CD14-positive monocyte (primary cell): ENCODE measurements at regions not wholly inside any gene's neighbourhood (a gene's known extent, or its start where the extent isn't known, plus 50 kb on each side); places are given as distances from the start of the nearest gene placed in this dataset.

ENCODE experiments used
- DNase-seq, 3 donors: peaks; one replicate each; pipeline ENCODE4 v3.0.0-alpha.2; 2011 to 2022
- H2AFZ ChIP-seq: 2 replicates; pipeline ENCODE4 v1.6.0; 2012; ENCODE audit warnings: mild to moderate bottlenecking, low read depth, low read length, inconsistent platforms; ENCODE audit not compliant: insufficient read depth, poor library complexity, severe bottlenecking
- H3K27ac ChIP-seq, 2 donors: 1 replicate in 1 of 2; 2 replicates in 1 of 2; pipeline ENCODE4 v1.5.1; 2012 to 2013; ENCODE audit warnings: low read length in 2 of 2, control low read depth in 1 of 2, inconsistent platforms in 1 of 2, low read depth in 1 of 2, mild to moderate bottlenecking in 1 of 2
- H3K27me3 ChIP-seq, 2 donors: one replicate each; pipeline versions ENCODE4 v1.6.0 to v1.6.1; 2011 to 2013; ENCODE audit warnings: low read length in 2 of 2; ENCODE audit not compliant: control insufficient read depth in 2 of 2, insufficient read depth in 2 of 2
- H3K36me3 ChIP-seq, 2 donors: replicated peaks in 1 of 2; 1 replicate in 1 of 2; 2 replicates in 1 of 2; pipeline versions ENCODE4 v1.5.1 to v1.6.1; 2012 to 2013; ENCODE audit warnings: low read length in 2 of 2, control low read depth in 1 of 2, inconsistent platforms in 1 of 2, mild to moderate bottlenecking in 1 of 2; ENCODE audit not compliant: insufficient read depth in 2 of 2, control insufficient read depth in 1 of 2
- H3K4me1 ChIP-seq, 2 donors: 1 replicate in 1 of 2; 2 replicates in 1 of 2; pipeline versions ENCODE4 v1.5.1 to v1.6.1; 2012 to 2013; ENCODE audit warnings: low read length in 2 of 2, control low read depth in 1 of 2, inconsistent platforms in 1 of 2, mild to moderate bottlenecking in 1 of 2, moderate library complexity in 1 of 2; ENCODE audit not compliant: insufficient read depth in 2 of 2, control insufficient read depth in 1 of 2
- H3K4me2 ChIP-seq: replicated peaks from 2 replicates; pipeline ENCODE3; 2012; ENCODE audit warnings: low read length, moderate library complexity, mild to moderate bottlenecking; ENCODE audit not compliant: poor library complexity, severe bottlenecking; ENCODE audit errors: extremely low read depth
- H3K4me3 ChIP-seq, 3 experiments: fragments of 200-600 bp in 1 of 3; sonication (generic) in 1 of 3; replicated peaks in 1 of 3; 1 replicate in 2 of 3; 2 replicates in 1 of 3; pipeline ENCODE4 v1.5.1; 2011 to 2013; ENCODE audit warnings: low read length in 3 of 3, mild to moderate bottlenecking in 3 of 3, control low read depth in 2 of 3, low read depth in 2 of 3, inconsistent platforms in 1 of 3, moderate library complexity in 1 of 3
- H3K79me2 ChIP-seq: 2 replicates; pipeline ENCODE4 v1.6.0; 2012; ENCODE audit warnings: mild to moderate bottlenecking, control low read depth, inconsistent platforms, low read length, moderate library complexity; ENCODE audit not compliant: insufficient read depth
- H3K9ac ChIP-seq: 2 replicates; pipeline ENCODE4 v1.6.0; 2017; ENCODE audit warnings: low read length, mild to moderate bottlenecking; ENCODE audit not compliant: insufficient read depth, poor library complexity, severe bottlenecking
- H3K9me3 ChIP-seq, 2 donors: replicated peaks in 1 of 2; 1 replicate in 1 of 2; 2 replicates in 1 of 2; pipeline versions ENCODE4 v1.5.1 to v1.6.1; 2012 to 2013; ENCODE audit warnings: low read length in 2 of 2, control low read depth in 1 of 2; ENCODE audit not compliant: control insufficient read depth in 1 of 2, insufficient read depth in 1 of 2
- H4K20me1 ChIP-seq: 2 replicates; pipeline ENCODE4 v1.6.0; 2012; ENCODE audit warnings: mild to moderate bottlenecking, low read length, control low read depth, moderate library complexity; ENCODE audit not compliant: insufficient read depth
- H3K27ac Mint-ChIP-seq, 7 donors: one replicate each; pipeline ENCODE4 v1.8.0; 2020; ENCODE audit warnings: mild to moderate bottlenecking in 7 of 7, mixed read lengths in 7 of 7, moderate library complexity in 6 of 7, inconsistent platforms in 2 of 7
- H3K27me3 Mint-ChIP-seq, 3 donors: one replicate each; pipeline ENCODE4 v1.8.0; 2021 to 2022; ENCODE audit warnings: low read depth in 3 of 3, mild to moderate bottlenecking in 3 of 3, mixed read lengths in 3 of 3, moderate library complexity in 3 of 3, inconsistent platforms in 1 of 3
- H3K36me3 Mint-ChIP-seq, 2 donors: one replicate each; pipeline ENCODE4 v1.8.0; 2020; ENCODE audit warnings: mixed read lengths in 2 of 2, inconsistent platforms in 1 of 2, mild to moderate bottlenecking in 1 of 2
- H3K4me1 Mint-ChIP-seq: one replicate; pipeline ENCODE4 v1.8.0; 2020; ENCODE audit warnings: mild to moderate bottlenecking, mixed read lengths
- H3K4me3 Mint-ChIP-seq, 2 donors: one replicate each; pipeline ENCODE4 v1.8.0; 2020; ENCODE audit warnings: mild to moderate bottlenecking in 2 of 2, mixed read lengths in 2 of 2, moderate library complexity in 1 of 2
- H3K9me3 Mint-ChIP-seq, 7 donors: one replicate each; pipeline ENCODE4 v1.8.0; 2020 to 2022; ENCODE audit warnings: mixed read lengths in 7 of 7, mild to moderate bottlenecking in 6 of 7, moderate library complexity in 6 of 7, inconsistent platforms in 2 of 7
- CTCF ChIP-seq: fragments of 200-600 bp; IDR thresholded peaks from one replicate; pipeline ENCODE4 v1.8.0; 2022; ENCODE audit warnings: antibody characterized with exemption, mild to moderate bottlenecking
- WGBS: methylation state at CpG from one replicate; pipeline ENCODE4 v1.1.5; 2013; ENCODE audit warnings: missing lambda C conversion rate; ENCODE audit not compliant: insufficient coverage; 5-methylcytosine and 5-hydroxymethylcytosine counted together
- intact Hi-C, 2 donors: fragments of 100-400 bp; cut with micrococcal nuclease; formaldehyde crosslinking; loops; one replicate each; pipeline versions ENCODE4 v1.15.0 to v1.15.1; 2023

GRCh38 chr16:17561056-17561455, 90.3 kb upstream of the XYLT1 start:
- Histone ChIP-seq H3K9ac (no peak overlapping the region), H4K20me1 (no peaks in the 10 kb centered on the region), H3K4me2 (no peak overlapping the region), H3K27ac (no peak overlapping the region), H3K36me3 (no peaks in the 10 kb centered on the region), H3K4me3 (no peak overlapping the region), H2AFZ (no peak overlapping the region), H3K9me3 (no peaks in the 10 kb centered on the region), H3K4me1 (no peaks in the 10 kb centered on the region), H3K79me2 (no peaks in the 10 kb centered on the region), H3K27me3 (peaks cover 0 to 2% of the 10 kb centered on the region in 2 donors)
- H3K27me3 Mint-ChIP-seq: peaks cover 8 to 10% (median 9%) of the 10 kb centered on the region in 3 donors
- H3K4me1 Mint-ChIP-seq: peaks cover 3% of the 10 kb centered on the region
- H3K9me3 Mint-ChIP-seq: peaks cover 0 to 5% (median 0%) of the 10 kb centered on the region in 7 donors
- H3K27ac Mint-ChIP-seq: no peak overlapping the region
- no peaks in the 10 kb centered on the region for H3K36me3 Mint-ChIP-seq
- DNase-seq: no peak
- TF ChIP-seq CTCF: no peak
- H3K4me3 Mint-ChIP-seq: no peak overlapping the region
- intact Hi-C loops: no loop called here
- 97% methylated on average over 9 of the region's 10 CpGs for WGBS

GRCh38 chr16:17560548-17560947, 89.8 kb upstream of the XYLT1 start:
- 88% methylated on average over 2 of the region's 3 CpGs for WGBS
- Mint-ChIP-seq H3K36me3 (no peaks in the 10 kb centered on the region), H3K27ac (no peak overlapping the region), H3K4me3 (no peak overlapping the region), H3K27me3 (peaks cover 8 to 10% (median 9%) of the 10 kb centered on the region in 3 donors), H3K9me3 (peaks cover 0 to 5% (median 0%) of the 10 kb centered on the region in 7 donors), H3K4me1 (peaks cover 3% of the 10 kb centered on the region)
- Histone ChIP-seq H2AFZ (no peak overlapping the region), H3K36me3 (no peaks in the 10 kb centered on the region), H4K20me1 (no peaks in the 10 kb centered on the region), H3K9me3 (no peaks in the 10 kb centered on the region), H3K4me3 (no peak overlapping the region), H3K27me3 (peaks cover 0 to 2% of the 10 kb centered on the region in 2 donors), H3K9ac (no peak overlapping the region), H3K79me2 (no peaks in the 10 kb centered on the region), H3K27ac (no peak overlapping the region), H3K4me1 (no peaks in the 10 kb centered on the region), H3K4me2 (no peak overlapping the region)
- intact Hi-C loops: no loop called here
- DNase-seq: no peak
- TF ChIP-seq CTCF: no peak
